Adrenal gland (tissue), 9 donors: ENCODE measurements at regions not wholly inside any gene's neighbourhood (a gene's known extent, or its start where the extent isn't known, plus 50 kb on each side); places are given as distances from the start of the nearest gene placed in this dataset.

Experiments
- DNase-seq, 7 donors: peaks; one replicate each; pipeline ENCODE4 v3.0.0-alpha.2; 2019 to 2020
- H3K27ac ChIP-seq, 5 donors: fragments of 200-600 bp; sonication (generic) in 4 of 5; 1 replicate in 3 of 5; 2 replicates in 2 of 5; pipeline versions ENCODE4 v1.5.1 to v1.8.0; 2016 to 2020; ENCODE audit warnings: mild to moderate bottlenecking in 1 of 5
- H3K27me3 ChIP-seq: fragments of 200-600 bp; 2 replicates; pipeline ENCODE4 v1.8.0; 2021
- H3K36me3 ChIP-seq, 2 donors: fragments of 200-600 bp; replicated peaks in 1 of 2; 1 replicate in 1 of 2; 2 replicates in 1 of 2; pipeline versions ENCODE4 v1.5.1 to v1.8.0; 2018 to 2022
- H3K4me1 ChIP-seq, 2 donors: fragments of 200-600 bp; replicated peaks in 1 of 2; 1 replicate in 1 of 2; 2 replicates in 1 of 2; pipeline versions ENCODE4 v1.5.1 to v1.8.0; 2018 to 2021
- H3K4me3 ChIP-seq, 4 donors: fragments of 200-600 bp; sonication (generic) in 3 of 4; one replicate each; pipeline ENCODE4 v1.5.1; 2016 to 2018
- H3K9me3 ChIP-seq, 3 donors: fragments of 200-600 bp; sonication (generic) in 1 of 3; replicated peaks in 1 of 3; 1 replicate in 2 of 3; 2 replicates in 1 of 3; pipeline versions ENCODE4 v1.5.1 to v1.8.0; 2016 to 2021
- POLR2A ChIP-seq, 2 donors: fragments of 450-650 bp; IDR thresholded peaks; one replicate each; pipeline ENCODE4 v1.6.1; 2017; ENCODE audit warnings: antibody characterized with exemption in 2 of 2, mild to moderate bottlenecking in 2 of 2, moderate library complexity in 1 of 2
- WGBS, 4 donors: extraction: QIAGEN DNeasy Blood & Tissue Kit in 2 of 4; methylation state at CpG; one replicate each; pipeline versions ENCODE4 v1.1.5 to v1.1.7; 2013 to 2017; 5-methylcytosine and 5-hydroxymethylcytosine counted together
- intact Hi-C, 2 donors: fragments of 100-400 bp; cut with DNase I; formaldehyde crosslinking; loops; one replicate each; pipeline versions ENCODE4 v1.14.1 to v1.15.0; 2022 to 2023
- TF ChIP-seq, protein P1 (sequence below), 6 experiments: fragments of 450-650 bp in 4 of 6; fragments of 200-600 bp in 2 of 6; sonication (generic) in 1 of 6; IDR thresholded peaks; 1 replicate in 5 of 6; 2 replicates in 1 of 6; pipeline versions ENCODE4 v1.5.1 to v1.8.0; 2016 to 2021; ENCODE audit warnings: antibody characterized with exemption in 6 of 6, mild to moderate bottlenecking in 2 of 6, moderate library complexity in 1 of 6
- donor health status: healthy with polysubstance abuse.
- donor health status: Bipolar disorder and iron deficiency.
- donor health status: DM: yes; HTN: yes; CAD: no.
- donor health status: DM: no; HTN: no; CAD: no.
- donor health status: DM: no; HTN: no; CAD: no.

DNA sequence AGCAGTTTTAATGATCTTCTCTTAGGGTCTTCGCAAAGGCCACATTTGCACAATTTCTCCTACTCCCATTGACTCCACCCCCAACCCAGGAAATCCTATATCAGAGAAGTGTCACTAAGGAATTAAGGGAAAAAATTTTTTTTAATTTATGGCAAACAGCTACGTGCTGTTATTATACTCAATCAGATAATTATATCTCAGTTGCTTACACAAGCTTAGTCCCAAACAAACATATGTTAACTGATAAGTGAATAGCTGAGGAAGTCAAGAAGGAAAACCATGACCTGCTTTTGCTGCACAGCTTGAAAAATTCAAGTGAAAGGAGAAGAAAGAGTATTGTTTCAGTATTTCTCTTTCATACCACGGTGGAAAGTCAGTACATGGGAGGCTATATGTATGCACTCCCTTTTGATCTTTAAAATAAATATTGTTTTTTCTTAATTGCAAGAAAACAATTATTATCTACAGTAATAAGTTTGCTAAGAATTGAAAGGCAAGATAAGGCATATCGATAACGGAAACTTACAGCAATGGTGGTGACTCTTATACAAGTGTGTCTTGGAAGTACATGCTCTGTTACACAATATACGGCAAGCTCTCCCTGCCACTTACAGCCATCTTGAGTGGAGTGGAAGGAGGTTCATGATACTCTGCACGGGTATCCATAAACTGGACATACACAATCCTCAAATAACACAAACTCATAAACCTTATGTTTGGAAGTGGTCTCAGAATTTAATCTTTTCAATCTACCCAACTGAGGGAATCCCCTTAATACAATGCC, 167.9 kb upstream of the FREM1 start:
- peak overlapping the region in 1 of 5 donors; percentile 36 for H3K27ac ChIP-seq
- H3K36me3 ChIP-seq, result no peaks in the 10 kb centered on the region
- H3K4me1 ChIP-seq, result peaks cover 0 to 18% of the 10 kb centered on the region in 2 donors
- 58 to 64% (median 64%) methylated on average over 7 of the region's 7 CpGs for WGBS, 4 donors
- H3K9me3 ChIP-seq, result no peaks in the 10 kb centered on the region
- TF ChIP-seq, protein P1, sequence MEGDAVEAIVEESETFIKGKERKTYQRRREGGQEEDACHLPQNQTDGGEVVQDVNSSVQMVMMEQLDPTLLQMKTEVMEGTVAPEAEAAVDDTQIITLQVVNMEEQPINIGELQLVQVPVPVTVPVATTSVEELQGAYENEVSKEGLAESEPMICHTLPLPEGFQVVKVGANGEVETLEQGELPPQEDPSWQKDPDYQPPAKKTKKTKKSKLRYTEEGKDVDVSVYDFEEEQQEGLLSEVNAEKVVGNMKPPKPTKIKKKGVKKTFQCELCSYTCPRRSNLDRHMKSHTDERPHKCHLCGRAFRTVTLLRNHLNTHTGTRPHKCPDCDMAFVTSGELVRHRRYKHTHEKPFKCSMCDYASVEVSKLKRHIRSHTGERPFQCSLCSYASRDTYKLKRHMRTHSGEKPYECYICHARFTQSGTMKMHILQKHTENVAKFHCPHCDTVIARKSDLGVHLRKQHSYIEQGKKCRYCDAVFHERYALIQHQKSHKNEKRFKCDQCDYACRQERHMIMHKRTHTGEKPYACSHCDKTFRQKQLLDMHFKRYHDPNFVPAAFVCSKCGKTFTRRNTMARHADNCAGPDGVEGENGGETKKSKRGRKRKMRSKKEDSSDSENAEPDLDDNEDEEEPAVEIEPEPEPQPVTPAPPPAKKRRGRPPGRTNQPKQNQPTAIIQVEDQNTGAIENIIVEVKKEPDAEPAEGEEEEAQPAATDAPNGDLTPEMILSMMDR (IDR thresholded peaks at IDR 0.05), result no peak
- no peak for TF ChIP-seq POLR2A (IDR thresholded peaks at IDR 0.05)
- H3K4me3 ChIP-seq, result no peak overlapping the region
- DNase-seq, result no peak
- H3K27me3 ChIP-seq, result no peaks in the 10 kb centered on the region
- intact Hi-C loops, result no loop called here

DNA sequence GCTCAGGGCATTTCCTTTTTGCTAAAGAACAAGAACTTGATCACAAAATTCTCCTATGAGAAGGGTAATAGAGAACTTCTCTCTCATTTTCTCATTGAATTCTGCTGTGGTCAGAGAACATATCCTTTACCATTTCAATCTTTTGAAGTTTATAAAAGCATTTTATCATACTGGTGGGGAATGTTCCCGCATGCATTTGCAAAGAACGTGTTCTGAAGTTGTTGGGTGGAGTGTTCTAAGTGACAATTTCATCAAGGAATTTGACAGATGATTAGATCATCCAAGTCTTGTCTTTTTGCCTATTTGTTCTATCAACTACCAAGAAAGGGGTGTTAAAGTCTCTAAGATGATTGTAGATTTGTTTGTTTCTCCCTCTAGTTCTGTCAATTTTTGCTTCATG, 163.4 kb upstream of the FREM1 start:
- H3K9me3 ChIP-seq, result no peaks in the 10 kb centered on the region
- H3K27me3 ChIP-seq, result no peaks in the 10 kb centered on the region
- H3K4me1 ChIP-seq, result no peaks in the 10 kb centered on the region
- no peak for DNase-seq
- TF ChIP-seq POLR2A (IDR thresholded peaks at IDR 0.05), result no peak
- TF ChIP-seq, protein P1 (IDR thresholded peaks at IDR 0.05), result no peak
- H3K36me3 ChIP-seq, result no peaks in the 10 kb centered on the region
- 56 to 98% (median 94%) methylated on average over 2 of the region's 2 CpGs for WGBS, 4 donors
- no peak overlapping the region for H3K4me3 ChIP-seq
- intact Hi-C loops, result no loop called here
- H3K27ac ChIP-seq, result no peak overlapping the region

DNA sequence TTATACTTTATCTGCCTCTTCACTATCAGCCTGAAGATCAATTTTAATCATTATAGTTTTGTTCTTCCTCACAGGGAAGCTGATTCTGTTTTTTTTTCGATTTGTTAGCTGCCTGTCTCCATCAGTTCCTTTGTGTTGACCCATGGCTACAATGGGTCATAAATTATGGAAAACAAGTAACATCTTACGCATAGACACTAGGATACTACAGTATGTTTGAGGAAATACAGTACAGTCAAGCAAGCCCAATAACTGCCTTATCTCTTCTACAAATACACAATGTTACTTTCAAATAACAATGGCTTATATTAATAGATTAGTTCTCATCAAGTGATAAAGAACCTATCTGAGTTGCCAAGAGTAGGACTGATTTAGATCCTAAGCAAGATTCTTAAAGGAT, 160.5 kb upstream of the FREM1 start:
- WGBS, 4 donors, result 61 to 84% (median 72%) methylated on average over 2 of the region's 2 CpGs
- no peak for DNase-seq
- no peak for TF ChIP-seq POLR2A (IDR thresholded peaks at IDR 0.05)
- TF ChIP-seq, protein P1 (IDR thresholded peaks at IDR 0.05), result no peak
- Histone ChIP-seq H3K36me3 (no peaks in the 10 kb centered on the region), H3K9me3 (no peaks in the 10 kb centered on the region), H3K4me1 (no peaks in the 10 kb centered on the region), H3K27ac (no peak overlapping the region), H3K4me3 (no peak overlapping the region), H3K27me3 (no peaks in the 10 kb centered on the region)
- intact Hi-C loops, result no loop called here

DNA sequence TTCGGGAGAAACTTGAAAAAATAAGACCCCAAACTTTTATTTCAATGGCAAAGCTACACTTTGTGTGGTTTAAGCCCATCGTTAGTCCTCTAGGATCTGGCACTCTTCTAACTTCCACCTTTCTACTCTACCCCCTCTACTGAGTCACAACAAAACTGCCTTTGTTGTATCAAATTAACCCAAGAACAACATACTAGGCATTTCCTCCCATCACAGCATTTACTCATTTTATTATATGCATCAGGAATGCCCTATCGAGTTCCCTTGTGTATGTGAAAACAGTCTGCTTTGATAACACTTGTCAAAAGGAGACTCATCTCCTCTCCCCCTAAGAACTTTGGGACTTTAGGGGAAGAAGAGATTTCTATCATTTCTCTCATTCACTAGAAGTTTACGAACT, 158.9 kb upstream of the FREM1 start:
- no peaks in the 10 kb centered on the region for H3K27me3 ChIP-seq
- no peak overlapping the region for H3K27ac ChIP-seq
- intact Hi-C loops, result no loop called here
- TF ChIP-seq, protein P1 (IDR thresholded peaks at IDR 0.05), result no peak
- no peak for TF ChIP-seq POLR2A (IDR thresholded peaks at IDR 0.05)
- no peaks in the 10 kb centered on the region for H3K4me1 ChIP-seq
- no peak for DNase-seq
- no peaks in the 10 kb centered on the region for H3K36me3 ChIP-seq
- 68 to 87% (median 82%) methylated on average over 4 of the region's 4 CpGs for WGBS, 4 donors
- no peaks in the 10 kb centered on the region for H3K9me3 ChIP-seq
- no peak overlapping the region for H3K4me3 ChIP-seq
